B cell (primary cell): ENCODE measurements at regions not wholly inside any gene's neighbourhood (a gene's known extent, or its start where the extent isn't known, plus 50 kb on each side); places are given as distances from the start of the nearest gene placed in this dataset.

Experiments used
- ATAC-seq: fragments of 200-7000 bp; cut with Tn5 transposase; one replicate; pipeline ENCODE4 v1.10.0; 2021; ENCODE audit warnings: low read depth, mild to moderate bottlenecking, moderate number of reproducible peaks, moderate library complexity
- CTCF ChIA-PET: fragments of 350-600 bp; sonication (Branson Sonifier 250); formaldehyde crosslinking; loops from one replicate; lab custom pipeline; 2021; ENCODE audit warnings: antibody characterized with exemption, inconsistent platforms; lab: Charles Lee
- POLR2A ChIA-PET: fragments of 350-600 bp; sonication (Branson Sonifier 250); formaldehyde crosslinking; loops from one replicate; lab custom pipeline; 2021; ENCODE audit warnings: antibody characterized with exemption; lab: Charles Lee
- DNase-seq: peaks from one replicate; pipeline ENCODE4 v3.0.0; 2013
- H2AFZ ChIP-seq: 2 replicates; pipeline ENCODE4 v1.6.1; 2012; ENCODE audit warnings: mild to moderate bottlenecking, low read depth, low read length; ENCODE audit not compliant: insufficient read depth, poor library complexity, severe bottlenecking
- H3K27ac ChIP-seq, 2 donors: 1 replicate in 1 of 2; 2 replicates in 1 of 2; pipeline ENCODE4 v1.5.1; 2012 to 2013; ENCODE audit warnings: low read length in 2 of 2, mild to moderate bottlenecking in 2 of 2, moderate library complexity in 1 of 2
- H3K27me3 ChIP-seq, 4 experiments: fragments of 200-600 bp in 1 of 4; sonication (generic) in 1 of 4; replicated peaks in 1 of 4; 1 replicate in 2 of 4; 2 replicates in 2 of 4; pipeline versions ENCODE4 v1.6.1 to v1.7.0; 2013 to 2016; ENCODE audit warnings: low read length in 3 of 4, mild to moderate bottlenecking in 2 of 4, mixed read lengths in 1 of 4, moderate library complexity in 1 of 4; ENCODE audit not compliant: insufficient read depth in 4 of 4, control insufficient read depth in 3 of 4; ENCODE audit errors: control extremely low read depth in 1 of 4
- H3K36me3 ChIP-seq, 2 experiments: replicated peaks in 1 of 2; 1 replicate in 1 of 2; 2 replicates in 1 of 2; pipeline versions ENCODE4 v1.6.1 to v1.7.1; 2013; ENCODE audit warnings: low read length in 1 of 2; ENCODE audit not compliant: insufficient read depth in 2 of 2, control insufficient read depth in 1 of 2; ENCODE audit errors: control extremely low read depth in 1 of 2, extremely low read depth in 1 of 2
- H3K4me1 ChIP-seq, 2 donors: fragments of 200-600 bp in 1 of 2; sonication (generic) in 1 of 2; 1 replicate in 1 of 2; 2 replicates in 1 of 2; pipeline versions ENCODE4 v1.5.1 to v1.6.1; 2013 to 2017; ENCODE audit warnings: low read length in 2 of 2; ENCODE audit not compliant: control insufficient read depth in 2 of 2, insufficient read depth in 2 of 2
- H3K4me2 ChIP-seq: replicated peaks from 2 replicates; pipeline ENCODE3; 2012; ENCODE audit warnings: mild to moderate bottlenecking, low read depth, low read length; ENCODE audit not compliant: poor library complexity, severe bottlenecking
- H3K4me3 ChIP-seq, 5 experiments: fragments of 200-600 bp in 1 of 5; sonication (generic) in 1 of 5; 1 replicate in 3 of 5; 2 replicates in 2 of 5; pipeline versions ENCODE4 v1.5.1 to v1.7.0; 2011 to 2016; ENCODE audit warnings: low read length in 4 of 5, mild to moderate bottlenecking in 4 of 5, low read depth in 2 of 5, control low read depth in 1 of 5, moderate library complexity in 1 of 5; ENCODE audit not compliant: insufficient read depth in 1 of 5; ENCODE audit errors: control extremely low read depth in 1 of 5, extremely low read depth in 1 of 5
- H3K79me2 ChIP-seq: fragments of 200-600 bp; sonication (generic); one replicate; pipeline ENCODE4 v1.6.0; 2016; ENCODE audit warnings: low read length; ENCODE audit not compliant: control insufficient read depth, insufficient read depth
- H3K9ac ChIP-seq: fragments of 200-600 bp; sonication (generic); 2 replicates; pipeline ENCODE4 v1.6.1; 2017; ENCODE audit warnings: mild to moderate bottlenecking, low read length, moderate library complexity
- H3K9me3 ChIP-seq, 3 donors: one replicate each; pipeline versions ENCODE4 v1.6.1 to v1.7.1; 2013; ENCODE audit warnings: low read length in 2 of 3; ENCODE audit not compliant: control insufficient read depth in 2 of 3, insufficient read depth in 1 of 3; ENCODE audit errors: control extremely low read depth in 1 of 3
- H4K20me1 ChIP-seq: 2 replicates; pipeline ENCODE4 v1.6.0; 2012; ENCODE audit warnings: mild to moderate bottlenecking, low read length; ENCODE audit not compliant: insufficient read depth, control insufficient read depth, poor library complexity, severe bottlenecking
- H3K27ac Mint-ChIP-seq: one replicate; pipeline ENCODE4 v1.8.0; 2021; ENCODE audit warnings: mixed read lengths
- H3K27me3 Mint-ChIP-seq: one replicate; pipeline ENCODE4 v1.8.0; 2021; ENCODE audit warnings: mixed read lengths
- H3K4me1 Mint-ChIP-seq: one replicate; pipeline ENCODE4 v1.8.0; 2021; ENCODE audit warnings: mixed read lengths
- H3K4me3 Mint-ChIP-seq: one replicate; pipeline ENCODE4 v1.8.0; 2021; ENCODE audit warnings: mixed read lengths
- H3K9me3 Mint-ChIP-seq: one replicate; pipeline ENCODE4 v1.8.0; 2022; ENCODE audit warnings: mixed read lengths; ENCODE audit not compliant: insufficient read depth
- EZH2 ChIP-seq: IDR thresholded peaks from 2 replicates; pipeline ENCODE4 v1.6.1; 2012; ENCODE audit warnings: borderline replicate concordance, low read depth, mild to moderate bottlenecking, moderate library complexity, low read length; ENCODE audit not compliant: insufficient read depth, poor library complexity, severe bottlenecking
- WGBS: methylation state at CpG from one replicate; pipeline ENCODE4 v1.1.5; 2013; ENCODE audit warnings: missing lambda C conversion rate; ENCODE audit not compliant: insufficient coverage; 5-methylcytosine and 5-hydroxymethylcytosine counted together
- intact Hi-C: fragments of 100-400 bp; cut with micrococcal nuclease; formaldehyde crosslinking; loops from one replicate; pipeline ENCODE4 v1.10.0; 2022
- TF ChIP-seq, protein P1 (sequence below): fragments of 200-600 bp; IDR thresholded peaks from one replicate; pipeline ENCODE4 v1.8.0; 2022; ENCODE audit warnings: antibody characterized with exemption, mild to moderate bottlenecking

DNA sequence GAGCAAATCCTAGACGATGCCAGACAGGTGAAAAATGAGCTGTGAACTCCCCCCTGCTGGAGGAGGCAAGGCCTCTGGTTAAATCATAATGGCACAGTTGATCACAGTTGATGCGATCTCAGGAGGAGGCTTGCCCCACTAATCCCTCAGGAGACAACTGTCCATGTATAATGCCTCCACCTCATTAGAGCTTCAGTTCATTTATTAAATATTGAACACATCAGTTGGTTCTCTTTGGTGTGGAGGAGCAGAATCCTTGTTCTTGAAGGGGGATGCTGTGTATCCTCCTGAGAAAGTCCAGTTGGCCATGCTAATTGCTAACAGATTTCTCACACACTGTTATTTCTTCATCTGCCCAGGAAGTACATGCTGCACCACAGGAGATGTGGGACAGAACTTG is 290.5 kb downstream of the IGSF11 start:
- no peak overlapping the region for H3K4me3 Mint-ChIP-seq
- H3K79me2 ChIP-seq = no peaks in the 10 kb centered on the region
- no peak overlapping the region for H3K9ac ChIP-seq
- H3K9me3 ChIP-seq = no peaks in the 10 kb centered on the region
- ATAC-seq = no peak
- H4K20me1 ChIP-seq = no peaks in the 10 kb centered on the region
- H3K4me1 ChIP-seq = no peaks in the 10 kb centered on the region
- intact Hi-C loops = no loop called here
- DNase-seq = no peak
- H3K27me3 ChIP-seq = no peaks in the 10 kb centered on the region
- H2AFZ ChIP-seq = no peak overlapping the region
- H3K4me2 ChIP-seq = no peak overlapping the region
- no peaks in the 10 kb centered on the region for H3K4me1 Mint-ChIP-seq
- H3K4me3 ChIP-seq = no peak overlapping the region
- no peak overlapping the region for H3K27ac Mint-ChIP-seq
- TF ChIP-seq, protein P1, sequence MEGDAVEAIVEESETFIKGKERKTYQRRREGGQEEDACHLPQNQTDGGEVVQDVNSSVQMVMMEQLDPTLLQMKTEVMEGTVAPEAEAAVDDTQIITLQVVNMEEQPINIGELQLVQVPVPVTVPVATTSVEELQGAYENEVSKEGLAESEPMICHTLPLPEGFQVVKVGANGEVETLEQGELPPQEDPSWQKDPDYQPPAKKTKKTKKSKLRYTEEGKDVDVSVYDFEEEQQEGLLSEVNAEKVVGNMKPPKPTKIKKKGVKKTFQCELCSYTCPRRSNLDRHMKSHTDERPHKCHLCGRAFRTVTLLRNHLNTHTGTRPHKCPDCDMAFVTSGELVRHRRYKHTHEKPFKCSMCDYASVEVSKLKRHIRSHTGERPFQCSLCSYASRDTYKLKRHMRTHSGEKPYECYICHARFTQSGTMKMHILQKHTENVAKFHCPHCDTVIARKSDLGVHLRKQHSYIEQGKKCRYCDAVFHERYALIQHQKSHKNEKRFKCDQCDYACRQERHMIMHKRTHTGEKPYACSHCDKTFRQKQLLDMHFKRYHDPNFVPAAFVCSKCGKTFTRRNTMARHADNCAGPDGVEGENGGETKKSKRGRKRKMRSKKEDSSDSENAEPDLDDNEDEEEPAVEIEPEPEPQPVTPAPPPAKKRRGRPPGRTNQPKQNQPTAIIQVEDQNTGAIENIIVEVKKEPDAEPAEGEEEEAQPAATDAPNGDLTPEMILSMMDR = no peak
- no peak for TF ChIP-seq EZH2
- no peaks in the 10 kb centered on the region for H3K36me3 ChIP-seq
- ChIA-PET POLR2A (no interaction called here), CTCF (no interaction called here)
- no peaks in the 10 kb centered on the region for H3K27me3 Mint-ChIP-seq
- no peak overlapping the region for H3K27ac ChIP-seq
- H3K9me3 Mint-ChIP-seq = peaks cover 8% of the 10 kb centered on the region
- WGBS = 33% methylated on average over 1 of the region's 2 CpGs

- Histone ChIP-seq H3K27me3 (no peaks in the 10 kb centered on the region), H2AFZ (no peak overlapping the region), H3K4me2 (no peak overlapping the region), H3K9me3 (peaks cover 0 to 5% (median 0%) of the 10 kb centered on the region in 3 donors), H3K79me2 (no peaks in the 10 kb centered on the region), H3K27ac (no peak overlapping the region), H4K20me1 (no peaks in the 10 kb centered on the region), H3K36me3 (no peaks in the 10 kb centered on the region), H3K4me1 (no peaks in the 10 kb centered on the region), H3K4me3 (no peak overlapping the region), H3K9ac (no peak overlapping the region)
- CTCF ChIA-PET = no interaction called here
- intact Hi-C loops = no loop called here
- 93% methylated on average over 2 of the region's 7 CpGs for WGBS
- Mint-ChIP-seq H3K9me3 (no peaks in the 10 kb centered on the region), H3K27ac (no peak overlapping the region), H3K4me3 (no peak overlapping the region), H3K4me1 (no peaks in the 10 kb centered on the region), H3K27me3 (no peaks in the 10 kb centered on the region)
- no peak for ATAC-seq
- TF ChIP-seq EZH2 = no peak
- TF ChIP-seq, protein P1 = no peak
- POLR2A ChIA-PET = no interaction called here
- no peak for DNase-seq
These were observed 280.0 kb downstream of the IGSF11 start for GRCh38 chr3:118754406-118755252.
